ENCODE measurements at regions not wholly inside any gene's neighbourhood (a gene's known extent, or its start where the extent isn't known, plus 50 kb on each side); places are given as distances from the start of the nearest gene placed in this dataset.

- no peak overlapping the region for H3K9ac ChIP-seq
- no peaks in the 10 kb centered on the region for H3F3A ChIP-seq (ENCODE audit: insufficient read depth)
- H3K9me2 ChIP-seq (ENCODE audit: insufficient read depth): no peaks in the 10 kb centered on the region
- H3K36me3 ChIP-seq (ENCODE audit: low read depth): no peaks in the 10 kb centered on the region
- H3K4me3 ChIP-seq: no peak overlapping the region
- no peak overlapping the region for H3K4me2 ChIP-seq (ENCODE audit: unreplicated experiment)
- DNase-seq: no peak
- H3K4me1 ChIP-seq (ENCODE audit: insufficient read depth): no peaks in the 10 kb centered on the region
- no peak overlapping the region for H3K27ac ChIP-seq
- TF ChIP-seq EZH2phosphoT487 (IDR thresholded peaks at IDR 0.05; ENCODE audit: insufficient read depth, low read depth) (no peak), EZH2 (IDR thresholded peaks at IDR 0.05; ENCODE audit: insufficient read depth, poor library complexity, severe bottlenecking) (no peak)
- no peaks in the 10 kb centered on the region for H4K20me1 ChIP-seq (ENCODE audit: insufficient read depth)
- no peaks in the 10 kb centered on the region for H3K27me3 ChIP-seq (replicated peaks; ENCODE audit: insufficient read depth)
- H3K9me3 ChIP-seq (ENCODE audit: low read depth): no peaks in the 10 kb centered on the region
- no peaks in the 10 kb centered on the region for H3K79me2 ChIP-seq (ENCODE audit: insufficient read depth)
- 54 to 63% methylated on average over 1 of the region's 1 CpG for WGBS, 2 experiments (ENCODE audit: low coverage in 1 of 2, low lambda C conversion rate in 2 of 2, missing lambda C conversion rate in 2 of 2)
- no peak overlapping the region for H2AFZ ChIP-seq
- in situ Hi-C loops (cut with MboI): no loop called here
Measured at GRCh38 chr10:33764694-33765185, 430.3 kb upstream of the NRP1 start.

- no peaks in the 10 kb centered on the region for H4K20me1 ChIP-seq (ENCODE audit: insufficient read depth)
- no peaks in the 10 kb centered on the region for H3K9me2 ChIP-seq (ENCODE audit: insufficient read depth)
- H3K9ac ChIP-seq: no peak overlapping the region
- no peak overlapping the region for H2AFZ ChIP-seq
- 65 to 67% methylated on average over 12 of the region's 12 CpGs for WGBS, 2 experiments (ENCODE audit: low coverage in 1 of 2, low lambda C conversion rate in 2 of 2, missing lambda C conversion rate in 2 of 2)
- in situ Hi-C loops (cut with MboI): no loop called here
- no peaks in the 10 kb centered on the region for H3K4me1 ChIP-seq (ENCODE audit: insufficient read depth)
- H3K4me3 ChIP-seq: no peak overlapping the region
- H3K27me3 ChIP-seq (replicated peaks; ENCODE audit: insufficient read depth): no peaks in the 10 kb centered on the region
- no peaks in the 10 kb centered on the region for H3F3A ChIP-seq (ENCODE audit: insufficient read depth)
- H3K79me2 ChIP-seq (ENCODE audit: insufficient read depth): no peaks in the 10 kb centered on the region
- TF ChIP-seq EZH2 (IDR thresholded peaks at IDR 0.05; ENCODE audit: insufficient read depth, poor library complexity, severe bottlenecking): no peak
- TF ChIP-seq EZH2phosphoT487 (IDR thresholded peaks at IDR 0.05; ENCODE audit: insufficient read depth, low read depth): no peak
- no peaks in the 10 kb centered on the region for H3K36me3 ChIP-seq (ENCODE audit: low read depth)
- no peaks in the 10 kb centered on the region for H3K9me3 ChIP-seq (ENCODE audit: low read depth)
- H3K4me2 ChIP-seq (ENCODE audit: unreplicated experiment): no peak overlapping the region
- no peak overlapping the region for H3K27ac ChIP-seq
- no peak for DNase-seq
Measured at GRCh38 chr10:33760056-33760943, 425.8 kb upstream of the NRP1 start.

- H3K36me3 ChIP-seq (ENCODE audit: low read depth): no peaks in the 10 kb centered on the region
Measured at GRCh38 chr10:33759191-33759590, 424.7 kb upstream of the NRP1 start.

GRCh38 chr10:33758299-33758698, 423.8 kb upstream of the NRP1 start:
- Histone ChIP-seq H3K4me3 (no peak overlapping the region), H3K36me3 (ENCODE audit: low read depth) (no peaks in the 10 kb centered on the region), H3K4me2 (ENCODE audit: unreplicated experiment) (no peak overlapping the region), H3K9me2 (ENCODE audit: insufficient read depth) (no peaks in the 10 kb centered on the region), H4K20me1 (ENCODE audit: insufficient read depth) (no peaks in the 10 kb centered on the region), H3F3A (ENCODE audit: insufficient read depth) (no peaks in the 10 kb centered on the region), H3K27me3 (replicated peaks; ENCODE audit: insufficient read depth) (no peaks in the 10 kb centered on the region), H3K9me3 (ENCODE audit: low read depth) (no peaks in the 10 kb centered on the region), H2AFZ (no peak overlapping the region), H3K79me2 (ENCODE audit: insufficient read depth) (no peaks in the 10 kb centered on the region), H3K9ac (no peak overlapping the region), H3K27ac (no peak overlapping the region), H3K4me1 (ENCODE audit: insufficient read depth) (no peaks in the 10 kb centered on the region)
- TF ChIP-seq EZH2phosphoT487 (IDR thresholded peaks at IDR 0.05; ENCODE audit: insufficient read depth, low read depth): no peak
- no peak for TF ChIP-seq EZH2 (IDR thresholded peaks at IDR 0.05; ENCODE audit: insufficient read depth, poor library complexity, severe bottlenecking)
- in situ Hi-C loops (cut with MboI): no loop called here
- DNase-seq: no peak
- WGBS, 2 experiments (ENCODE audit: low coverage in 1 of 2, low lambda C conversion rate in 2 of 2, missing lambda C conversion rate in 2 of 2): 25 to 26% methylated on average over 3 of the region's 3 CpGs

More at GRCh38 chr10:33759191-33759590, 424.7 kb upstream of the NRP1 start:
- 86 to 92% methylated on average over 5 of the region's 5 CpGs for WGBS, 2 experiments (ENCODE audit: low coverage in 1 of 2, low lambda C conversion rate in 2 of 2, missing lambda C conversion rate in 2 of 2)
- H3K9ac ChIP-seq: no peak overlapping the region
- H3K4me3 ChIP-seq: no peak overlapping the region
- H2AFZ ChIP-seq: no peak overlapping the region
- DNase-seq: no peak
- H3K27me3 ChIP-seq (replicated peaks; ENCODE audit: insufficient read depth): no peaks in the 10 kb centered on the region
- TF ChIP-seq EZH2 (IDR thresholded peaks at IDR 0.05; ENCODE audit: insufficient read depth, poor library complexity, severe bottlenecking) (no peak), EZH2phosphoT487 (IDR thresholded peaks at IDR 0.05; ENCODE audit: insufficient read depth, low read depth) (no peak)
- H3K4me1 ChIP-seq (ENCODE audit: insufficient read depth): no peaks in the 10 kb centered on the region
- no peaks in the 10 kb centered on the region for H3K9me2 ChIP-seq (ENCODE audit: insufficient read depth)
- no peak overlapping the region for H3K4me2 ChIP-seq (ENCODE audit: unreplicated experiment)
- H3F3A ChIP-seq (ENCODE audit: insufficient read depth): no peaks in the 10 kb centered on the region
- H3K9me3 ChIP-seq (ENCODE audit: low read depth): no peaks in the 10 kb centered on the region
- in situ Hi-C loops (cut with MboI): no loop called here
- H4K20me1 ChIP-seq (ENCODE audit: insufficient read depth): no peaks in the 10 kb centered on the region
- no peaks in the 10 kb centered on the region for H3K79me2 ChIP-seq (ENCODE audit: insufficient read depth)
- H3K27ac ChIP-seq: no peak overlapping the region
